GM12878 (cell line): ENCODE measurements at regions not wholly inside any gene's neighbourhood (a gene's known extent, or its start where the extent isn't known, plus 50 kb on each side); places are given as distances from the start of the nearest gene placed in this dataset.

Experiments
- ATAC-seq: fragments of 200-7000 bp; cut with Tn5 transposase; 3 replicates; pipeline ENCODE4 v1.9.1; 2020; ENCODE audit warnings: mild to moderate bottlenecking, moderate library complexity
- BruUV-seq: library from RNA; stranded (reverse); fragments of 400-500 nt; replicated peaks from 2 replicates; lab custom pipeline; 2021; lab: Mats Ljungman, UMichigan
- CTCF ChIA-PET: fragments of 300-600 bp; sonication (Branson Sonifier 250); formaldehyde crosslinking; extraction: SDS; loops from one replicate; lab custom pipeline; 2021; ENCODE audit warnings: inconsistent platforms; lab: Yijun Ruan, JAX
- POLR2A ChIA-PET: fragments of 350-600 bp; formaldehyde crosslinking; extraction: SDS; loops from one replicate; lab custom pipeline; 2021; ENCODE audit warnings: inconsistent platforms; lab: Charles Lee
- RAD21 ChIA-PET: fragments of 300-600 bp; sonication (Branson Sonifier 250); formaldehyde crosslinking; loops from one replicate; lab custom pipeline; 2023; ENCODE audit warnings: antibody characterized with exemption; ENCODE audit not compliant: unreplicated experiment; lab: Charles Lee
- SMC1A ChIA-PET: fragments of 300-600 bp; sonication (Branson Sonifier 250); formaldehyde crosslinking; loops from one replicate; lab custom pipeline; 2023; ENCODE audit not compliant: unreplicated experiment, uncharacterized antibody; lab: Charles Lee
- DNase-seq: peaks from one replicate; pipeline ENCODE4 v3.0.0-alpha.2; 2011; ENCODE audit warnings: low read depth, low spot score
- FAIRE-seq: peaks from 3 replicates; lab custom pipeline; 2011; peaks lifted over from hg19 to GRCh38; lab: Jason Lieb, UNC
- H2AFZ ChIP-seq: 2 replicates; pipeline ENCODE4 v1.6.0; 2011; ENCODE audit warnings: low read depth, low read length, control low read depth; ENCODE audit not compliant: control insufficient read depth
- H3K27ac ChIP-seq: 2 replicates; pipeline ENCODE4 v1.5.1; 2011; ENCODE audit warnings: control low read depth; ENCODE audit not compliant: control insufficient read depth, insufficient read depth
- H3K27me3 ChIP-seq, 2 experiments: replicated peaks in 1 of 2; 2 replicates each; pipeline versions ENCODE4 v1.6.0 to v1.6.1; 2011; ENCODE audit warnings: low read length in 1 of 2; ENCODE audit not compliant: control insufficient read depth in 2 of 2, insufficient read depth in 2 of 2
- H3K36me3 ChIP-seq, 2 experiments: 2 replicates each; pipeline ENCODE4 v1.5.1; 2011; ENCODE audit warnings: low read length in 1 of 2; ENCODE audit not compliant: control insufficient read depth in 2 of 2, insufficient read depth in 2 of 2
- H3K4me1 ChIP-seq: 2 replicates; pipeline ENCODE4 v1.6.1; 2011; ENCODE audit warnings: mild to moderate bottlenecking, low read length, moderate library complexity, mixed read lengths; ENCODE audit not compliant: control insufficient read depth, insufficient read depth
- H3K4me2 ChIP-seq: 2 replicates; pipeline ENCODE4 v1.6.0; 2011; ENCODE audit warnings: control low read depth; ENCODE audit not compliant: control insufficient read depth, insufficient read depth
- H3K4me3 ChIP-seq: fragments of 200-600 bp; sonication (generic); 2 replicates; pipeline ENCODE4 v1.5.1; 2016
- H3K79me2 ChIP-seq: 2 replicates; pipeline ENCODE4 v1.6.0; 2011; ENCODE audit warnings: low read length; ENCODE audit not compliant: control insufficient read depth, insufficient read depth
- H3K9ac ChIP-seq: 2 replicates; pipeline ENCODE4 v1.8.0; 2011; ENCODE audit warnings: low read length, control low read depth, mixed read lengths; ENCODE audit not compliant: control insufficient read depth, insufficient read depth
- H3K9me3 ChIP-seq: replicated peaks from 3 replicates; pipeline ENCODE4 v1.5.1; 2011; ENCODE audit warnings: mild to moderate bottlenecking, low read length; ENCODE audit not compliant: control insufficient read depth, insufficient read depth
- H4K20me1 ChIP-seq: 2 replicates; pipeline ENCODE4 v1.6.0; 2011; ENCODE audit not compliant: control insufficient read depth, insufficient read depth
- ASH2L ChIP-seq: fragments of 300-600, 200-600 bp; sonication (generic); IDR thresholded peaks from 2 replicates; pipeline ENCODE4 v1.6.1; 2017; ENCODE audit warnings: low read depth, mild to moderate bottlenecking, borderline replicate concordance
- CHD4 ChIP-seq: fragments of 200-600 bp; sonication (generic); IDR thresholded peaks from 2 replicates; pipeline ENCODE4 v1.6.1; 2016; ENCODE audit warnings: mild to moderate bottlenecking
- CREM ChIP-seq: IDR thresholded peaks from 2 replicates; pipeline ENCODE4 v1.6.1; 2014; ENCODE audit warnings: antibody characterized with exemption, low read depth
- EP300 ChIP-seq, 2 experiments: fragments of 150-350 bp in 1 of 2; IDR thresholded peaks; 2 replicates each; pipeline ENCODE4 v1.6.1; 2011 to 2012; ENCODE audit warnings: low read depth in 2 of 2, low read length in 2 of 2, borderline replicate concordance in 1 of 2, improper control_type of control experiment in 1 of 2, inconsistent platforms in 1 of 2; ENCODE audit not compliant: control insufficient read depth in 1 of 2
- ETV6 ChIP-seq, 2 experiments: fragments of 450-650 bp in 1 of 2; IDR thresholded peaks in 1 of 2; conservative IDR thresholded peaks in 1 of 2; 2 replicates each; pipeline ENCODE4 v1.6.1; 2014; ENCODE audit warnings: antibody characterized with exemption in 1 of 2, borderline replicate concordance in 1 of 2, low read depth in 1 of 2, mild to moderate bottlenecking in 1 of 2, moderate library complexity in 1 of 2
- FOS ChIP-seq: IDR thresholded peaks from 3 replicates; pipeline ENCODE4 v1.6.1; 2011; ENCODE audit warnings: borderline replicate concordance; ENCODE audit not compliant: insufficient read length; ENCODE audit errors: extremely low read depth
- IRF4 ChIP-seq: IDR thresholded peaks from 2 replicates; pipeline ENCODE4 v1.6.1; 2011; ENCODE audit warnings: low read depth, low read length
- KAT2A ChIP-seq: conservative IDR thresholded peaks from 2 replicates; pipeline ENCODE4 v1.6.1; 2011; ENCODE audit warnings: low read depth, low read length; ENCODE audit not compliant: control insufficient read depth
- SREBF1 ChIP-seq: IDR thresholded peaks from 2 replicates; pipeline ENCODE4 v1.6.1; 2012; ENCODE audit warnings: mild to moderate bottlenecking, low read length
- ZNF217 ChIP-seq: fragments of 450-650 bp; IDR thresholded peaks from 2 replicates; pipeline ENCODE4 v1.6.1; 2017; ENCODE audit warnings: antibody characterized with exemption, mild to moderate bottlenecking
- WGBS: methylation state at CpG from one replicate; pipeline ENCODE4 v1.1.6; 2016; ENCODE audit warnings: low lambda C conversion rate; ENCODE audit not compliant: insufficient replicate concordance, insufficient coverage; ENCODE audit errors: missing lambda C conversion rate; 5-methylcytosine and 5-hydroxymethylcytosine counted together
- in situ Hi-C: fragments of 300-500 bp; cut with MboI; formaldehyde crosslinking; loops from 9 replicates; pipeline ENCODE4 v1.14.3; 2018; ENCODE audit warnings: mixed read lengths
- intact Hi-C: fragments of 100-400 bp; cut with micrococcal nuclease; formaldehyde crosslinking; loops from one replicate; pipeline ENCODE4 v1.14.2; 2022; ENCODE audit not compliant: unreplicated experiment

DNA sequence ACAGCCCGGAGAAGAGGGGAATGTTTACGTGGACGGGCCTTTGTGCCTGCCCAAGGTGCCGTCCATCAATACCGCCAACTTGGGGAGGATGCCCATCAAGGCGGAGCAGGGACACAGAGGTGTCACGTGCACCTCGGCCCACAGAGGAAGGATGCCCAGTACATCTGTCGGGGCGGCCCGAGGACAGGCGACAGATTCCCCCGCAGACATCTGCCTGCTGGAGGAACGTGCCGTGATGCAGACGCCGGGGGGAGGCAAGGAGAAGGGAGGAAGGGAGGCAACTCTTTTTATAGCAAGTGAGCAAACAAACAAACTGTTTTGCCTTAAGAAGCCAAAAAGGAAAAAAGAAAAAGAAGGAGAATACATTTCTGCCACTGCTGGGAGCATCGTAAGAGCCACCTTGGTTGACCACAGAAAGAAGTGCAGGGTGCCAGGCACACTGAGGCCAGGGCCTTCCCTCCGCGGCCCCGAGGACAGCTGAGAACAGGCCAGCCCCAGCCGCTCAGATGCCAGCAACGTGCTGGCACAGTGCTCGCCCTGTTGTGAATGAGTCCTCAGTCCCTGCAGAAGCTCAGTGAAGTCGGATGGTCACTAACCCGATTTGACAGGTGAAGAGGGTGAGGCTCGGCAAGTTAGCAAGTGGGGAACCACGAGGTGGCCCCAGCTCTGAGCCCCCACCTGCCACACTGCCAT, 146.4 kb downstream of the RBFOX3 start:
- in situ Hi-C loops = no loop called here
- no peaks in the 10 kb centered on the region for H4K20me1 ChIP-seq
- H2AFZ ChIP-seq = no peak overlapping the region
- no peak overlapping the region for H3K27ac ChIP-seq
- ATAC-seq (no peak), FAIRE-seq (no peak), DNase-seq (no peak)
- no peak overlapping the region for H3K4me2 ChIP-seq
- H3K9me3 ChIP-seq = no peaks in the 10 kb centered on the region
- TF ChIP-seq CREM (no peak), EP300 (IDR thresholded peaks at IDR 0.05; ENCODE audit: borderline replicate concordance in 1 of 2, control insufficient read depth in 1 of 2, low read depth in 2 of 2, low read length in 2 of 2) (no peak), SREBF1 (no peak), ETV6 (conservative IDR thresholded peaks at IDR 0.05 in 1 of 2, IDR thresholded peaks at IDR 0.05 in 1 of 2; ENCODE audit: borderline replicate concordance in 1 of 2, low read depth in 1 of 2) (no peak), CHD4 (no peak), ASH2L (no peak), ZNF217 (no peak), KAT2A (no peak), IRF4 (no peak), FOS (no peak)
- ChIA-PET RAD21 (no interaction called here), CTCF (no interaction called here), SMC1A (no interaction called here), POLR2A (no interaction called here)
- H3K36me3 ChIP-seq = no peaks in the 10 kb centered on the region
- 40% methylated on average over 28 of the region's 28 CpGs for WGBS
- H3K4me1 ChIP-seq = no peaks in the 10 kb centered on the region
- no TSS peak for BruUV-seq
- H3K79me2 ChIP-seq = no peaks in the 10 kb centered on the region
- no peak overlapping the region for H3K4me3 ChIP-seq
- H3K9ac ChIP-seq = no peak overlapping the region
- intact Hi-C loops = no loop called here
- H3K27me3 ChIP-seq = peaks cover 0 to 3% of the 10 kb centered on the region in 2 experiments; a peak in 2 of 4 replicates
